ENCODE measurements at regions not wholly inside any gene's neighbourhood (a gene's known extent, or its start where the extent isn't known, plus 50 kb on each side); places are given as distances from the start of the nearest gene placed in this dataset.

DNA sequence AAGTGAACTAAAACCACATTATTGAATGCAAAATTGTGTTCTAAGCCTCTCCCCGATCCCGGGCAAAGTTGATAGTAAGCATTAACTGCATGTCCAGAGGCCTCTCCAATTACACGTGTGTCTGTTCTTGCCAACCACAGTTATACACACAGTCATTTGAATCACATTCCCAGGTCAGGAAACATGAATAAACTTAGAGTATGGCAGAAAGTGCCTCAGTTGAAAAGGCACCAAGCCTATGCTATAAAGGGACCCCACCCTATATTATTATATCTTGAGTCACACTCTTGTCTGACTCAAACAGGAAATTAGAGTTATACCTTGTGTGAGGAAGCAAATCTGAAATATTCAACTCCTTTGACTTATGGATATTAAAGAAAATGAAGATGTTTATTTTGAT, 128.3 kb upstream of the STXBP6 start:
- TF ChIP-seq, protein P1, sequence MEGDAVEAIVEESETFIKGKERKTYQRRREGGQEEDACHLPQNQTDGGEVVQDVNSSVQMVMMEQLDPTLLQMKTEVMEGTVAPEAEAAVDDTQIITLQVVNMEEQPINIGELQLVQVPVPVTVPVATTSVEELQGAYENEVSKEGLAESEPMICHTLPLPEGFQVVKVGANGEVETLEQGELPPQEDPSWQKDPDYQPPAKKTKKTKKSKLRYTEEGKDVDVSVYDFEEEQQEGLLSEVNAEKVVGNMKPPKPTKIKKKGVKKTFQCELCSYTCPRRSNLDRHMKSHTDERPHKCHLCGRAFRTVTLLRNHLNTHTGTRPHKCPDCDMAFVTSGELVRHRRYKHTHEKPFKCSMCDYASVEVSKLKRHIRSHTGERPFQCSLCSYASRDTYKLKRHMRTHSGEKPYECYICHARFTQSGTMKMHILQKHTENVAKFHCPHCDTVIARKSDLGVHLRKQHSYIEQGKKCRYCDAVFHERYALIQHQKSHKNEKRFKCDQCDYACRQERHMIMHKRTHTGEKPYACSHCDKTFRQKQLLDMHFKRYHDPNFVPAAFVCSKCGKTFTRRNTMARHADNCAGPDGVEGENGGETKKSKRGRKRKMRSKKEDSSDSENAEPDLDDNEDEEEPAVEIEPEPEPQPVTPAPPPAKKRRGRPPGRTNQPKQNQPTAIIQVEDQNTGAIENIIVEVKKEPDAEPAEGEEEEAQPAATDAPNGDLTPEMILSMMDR (IDR thresholded peaks at IDR 0.05), result no peak
- TF ChIP-seq POLR2A (IDR thresholded peaks at IDR 0.05), result no peak

Measured in breast epithelium (tissue), 3 donors.